HCT116 (cell line): ENCODE measurements at regions not wholly inside any gene's neighbourhood (a gene's known extent, or its start where the extent isn't known, plus 50 kb on each side); places are given as distances from the start of the nearest gene placed in this dataset.

Experiments
- ATAC-seq: fragments of 200-7000 bp; cut with Tn5 transposase; 2 replicates; pipeline ENCODE4 v1.9.1; 2020; ENCODE audit warnings: mild to moderate bottlenecking, moderate library complexity
- BruUV-seq: library from RNA; stranded (reverse); fragments of 400-500 nt; replicated peaks from 2 replicates; lab custom pipeline; 2021; lab: Mats Ljungman, UMichigan
- CTCF ChIA-PET: fragments of 300-600 bp; sonication (Branson Sonifier 250); formaldehyde crosslinking; loops from one replicate; lab custom pipeline; 2021; ENCODE audit warnings: antibody characterized with exemption; lab: Charles Lee
- POLR2A ChIA-PET: fragments of 300-600, 350-600 bp; sonication (Branson Sonifier 250); formaldehyde crosslinking; loops from one replicate; lab custom pipeline; 2021; ENCODE audit warnings: antibody characterized with exemption; lab: Charles Lee
- RAD21 ChIA-PET, 2 experiments: fragments of 300-600 bp; sonication (Branson Sonifier 250); formaldehyde crosslinking; loops; one replicate each; lab custom pipeline; 2023; ENCODE audit warnings: low total read pairs in 2 of 2; ENCODE audit not compliant: uncharacterized antibody in 2 of 2, unreplicated experiment in 2 of 2, low non-redundant PET in 1 of 2; lab: Charles Lee
- DNase-seq: peaks from one replicate; pipeline ENCODE4 v3.0.0-alpha.2; 2010; ENCODE audit warnings: low read depth, low spot score
- H2AFZ ChIP-seq: fragments of 200-600 bp; shearing (Covaris generic), sonication (generic); 2 replicates; pipeline ENCODE4 v1.6.1; 2017; ENCODE audit warnings: low read depth, mixed run types, mixed read lengths, antibody characterized with exemption, low read length; ENCODE audit not compliant: poor library complexity, severe bottlenecking
- H3K27ac ChIP-seq: 2 replicates; pipeline ENCODE4 v1.5.1; 2012; ENCODE audit warnings: low read depth, low read length
- H3K27me3 ChIP-seq: fragments of 200-600 bp; sonication (generic); 2 replicates; pipeline ENCODE4 v1.6.1; 2016; ENCODE audit warnings: mixed run types, low read length, mixed read lengths; ENCODE audit not compliant: insufficient read depth
- H3K36me3 ChIP-seq, 2 experiments: fragments of 200-500 bp in 1 of 2; fragments of 200-600 bp in 1 of 2; sonication (Bioruptor generic) in 1 of 2; sonication (generic) in 1 of 2; 2 replicates each; pipeline versions ENCODE4 v1.5.1 to v1.6.1; 2014 to 2016; ENCODE audit warnings: low read length in 2 of 2, inconsistent platforms in 1 of 2, mixed read lengths in 1 of 2, mixed run types in 1 of 2; ENCODE audit not compliant: insufficient read depth in 2 of 2, control insufficient read depth in 1 of 2
- H3K4me1 ChIP-seq, 2 experiments: fragments of 200-600 bp in 1 of 2; sonication (generic) in 1 of 2; 2 replicates each; pipeline versions ENCODE4 v1.5.1 to v1.6.1; 2012 to 2017; ENCODE audit warnings: low read length in 2 of 2, inconsistent platforms in 1 of 2, mild to moderate bottlenecking in 1 of 2, mixed read lengths in 1 of 2, mixed run types in 1 of 2, moderate library complexity in 1 of 2; ENCODE audit not compliant: insufficient read depth in 2 of 2, control insufficient read depth in 1 of 2
- H3K4me2 ChIP-seq: fragments of 200-600 bp; sonication (generic); 2 replicates; pipeline ENCODE4 v1.6.1; 2017; ENCODE audit warnings: mixed run types, low read length, mixed read lengths
- H3K4me3 ChIP-seq, 2 experiments: fragments of 200-600 bp in 1 of 2; sonication (generic) in 1 of 2; replicated peaks in 1 of 2; 2 replicates each; pipeline ENCODE4 v1.5.1; 2011 to 2016; ENCODE audit warnings: low read length in 2 of 2, control low read depth in 1 of 2, low read depth in 1 of 2, mild to moderate bottlenecking in 1 of 2, mixed read lengths in 1 of 2, mixed run types in 1 of 2
- H3K79me2 ChIP-seq: fragments of 200-600 bp; sonication (generic); 2 replicates; pipeline ENCODE4 v1.6.1; 2017; ENCODE audit warnings: mild to moderate bottlenecking, mixed run types, low read length, moderate library complexity, mixed read lengths; ENCODE audit not compliant: insufficient read depth
- H3K9ac ChIP-seq: fragments of 200-600 bp; sonication (generic); 2 replicates; pipeline ENCODE4 v1.6.1; 2016; ENCODE audit warnings: low read length, mixed read lengths
- H3K9me2 ChIP-seq: fragments of 200-600 bp; sonication (generic), shearing (Covaris generic); 2 replicates; pipeline ENCODE4 v1.6.1; 2017; ENCODE audit warnings: mixed run types, mild to moderate bottlenecking, moderate library complexity; ENCODE audit not compliant: insufficient read depth
- H3K9me3 ChIP-seq, 2 experiments: fragments of 200-500 bp in 1 of 2; fragments of 200-600 bp in 1 of 2; sonication (Bioruptor generic) in 1 of 2; sonication (generic) in 1 of 2; 2 replicates each; pipeline ENCODE4 v1.6.1; 2014 to 2017; ENCODE audit warnings: low read length in 2 of 2, mixed read lengths in 2 of 2, inconsistent platforms in 1 of 2, low read depth in 1 of 2, mild to moderate bottlenecking in 1 of 2, mixed run types in 1 of 2, moderate library complexity in 1 of 2; ENCODE audit not compliant: control insufficient read depth in 1 of 2, insufficient read depth in 1 of 2
- H4K20me1 ChIP-seq: fragments of 200-600 bp; sonication (generic), shearing (Covaris generic); 2 replicates; pipeline ENCODE4 v1.6.1; 2017; ENCODE audit warnings: mixed run types, mild to moderate bottlenecking, moderate library complexity; ENCODE audit not compliant: insufficient read depth
- CBX3 ChIP-seq: IDR thresholded peaks from 2 replicates; pipeline ENCODE4 v1.6.1; 2012; ENCODE audit warnings: low read depth
- ELF1 ChIP-seq: IDR thresholded peaks from 2 replicates; pipeline ENCODE4 v1.6.1; 2012; ENCODE audit warnings: low read depth, borderline replicate concordance
- EZH2 ChIP-seq: fragments of 200-600 bp; sonication (generic); IDR thresholded peaks from 2 replicates; pipeline ENCODE4 v1.6.1; 2017; ENCODE audit warnings: antibody characterized with exemption, mixed run types
- EZH2phosphoT487 ChIP-seq: fragments of 200-600 bp; IDR thresholded peaks from 2 replicates; pipeline ENCODE4 v1.6.1; 2018; ENCODE audit warnings: antibody characterized with exemption, borderline replicate concordance
- FOSL1 ChIP-seq: IDR thresholded peaks from 2 replicates; pipeline ENCODE4 v1.6.1; 2012; ENCODE audit warnings: low read depth
- JUND ChIP-seq: IDR thresholded peaks from 2 replicates; pipeline ENCODE4 v1.6.1; 2012
- POLR2A ChIP-seq: IDR thresholded peaks from 2 replicates; pipeline ENCODE4 v1.7.0; 2011; ENCODE audit warnings: borderline replicate concordance; ENCODE audit not compliant: insufficient read depth, insufficient read length; ENCODE audit errors: extremely low read depth
- RAD21 ChIP-seq: IDR thresholded peaks from 2 replicates; pipeline ENCODE4 v1.6.1; 2012; ENCODE audit warnings: low read depth, mild to moderate bottlenecking
- YY1 ChIP-seq: IDR thresholded peaks from 2 replicates; pipeline ENCODE4 v1.6.1; 2011; ENCODE audit warnings: low read length, low read depth, moderate library complexity, mild to moderate bottlenecking; ENCODE audit not compliant: insufficient replicate concordance; ENCODE audit errors: extremely low read depth
- ZFX ChIP-seq: fragments of 450-650 bp; IDR thresholded peaks from 2 replicates; pipeline ENCODE4 v1.6.1; 2017
- ZNF274 ChIP-seq: fragments of 200-500 bp; sonication (Bioruptor generic); IDR thresholded peaks from 2 replicates; pipeline ENCODE4 v1.6.1; 2014; ENCODE audit warnings: mild to moderate bottlenecking, low read depth, low read length, inconsistent platforms
- intact Hi-C: fragments of 100-400 bp; cut with micrococcal nuclease; formaldehyde crosslinking; loops from 2 replicates; pipeline ENCODE4 v1.10.0; 2022
- TF ChIP-seq, protein P1 (sequence below): IDR thresholded peaks from 2 replicates; pipeline ENCODE4 v1.6.1; 2012
- TF ChIP-seq, protein P2 (sequence below): IDR thresholded peaks from 2 replicates; pipeline ENCODE4 v1.6.1; 2012; ENCODE audit warnings: low read depth

DNA sequence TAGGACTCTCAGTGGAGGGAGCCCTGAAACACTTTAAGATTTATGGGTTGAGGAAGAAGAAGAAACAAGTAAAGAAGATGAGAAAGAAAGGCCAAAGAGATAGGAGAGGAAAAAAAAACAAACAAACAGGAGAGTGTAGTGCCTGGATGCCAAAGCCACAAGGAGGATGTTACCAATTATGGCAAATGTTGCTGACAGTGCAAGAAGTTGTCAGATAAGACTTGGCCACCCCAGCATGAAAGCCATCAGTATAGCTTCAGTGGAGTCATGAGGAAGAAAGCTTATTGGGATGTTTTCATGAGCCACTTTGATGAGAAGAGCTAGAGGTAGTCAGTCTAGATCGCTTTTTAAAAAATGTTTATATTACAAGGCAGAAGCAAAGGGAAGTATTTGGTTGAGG, 380.2 kb upstream of the ADGRL4 start:
- Histone ChIP-seq H3K9ac (no peak overlapping the region), H3K36me3 (no peaks in the 10 kb centered on the region), H3K4me3 (no peak overlapping the region), H3K4me2 (no peak overlapping the region), H3K27me3 (no peaks in the 10 kb centered on the region), H3K9me3 (no peaks in the 10 kb centered on the region), H3K4me1 (no peaks in the 10 kb centered on the region), H3K27ac (no peak overlapping the region), H3K9me2 (no peaks in the 10 kb centered on the region), H3K79me2 (no peaks in the 10 kb centered on the region), H4K20me1 (no peaks in the 10 kb centered on the region), H2AFZ (no peak overlapping the region)
- no TSS peak for BruUV-seq
- ATAC-seq, result no peak
- intact Hi-C loops, result no loop called here
- RAD21 ChIA-PET, result no interaction called here
- TF ChIP-seq EZH2phosphoT487, result no peak
- TF ChIP-seq, protein P1, sequence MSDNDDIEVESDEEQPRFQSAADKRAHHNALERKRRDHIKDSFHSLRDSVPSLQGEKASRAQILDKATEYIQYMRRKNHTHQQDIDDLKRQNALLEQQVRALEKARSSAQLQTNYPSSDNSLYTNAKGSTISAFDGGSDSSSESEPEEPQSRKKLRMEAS, result no peak
- TF ChIP-seq RAD21, result no peak
- TF ChIP-seq ZFX, result no peak
- TF ChIP-seq ZNF274, result no peak
- TF ChIP-seq POLR2A, result no peak
- no peak for TF ChIP-seq JUND
- no peak for TF ChIP-seq EZH2
- TF ChIP-seq YY1, result no peak
- TF ChIP-seq, protein P2, sequence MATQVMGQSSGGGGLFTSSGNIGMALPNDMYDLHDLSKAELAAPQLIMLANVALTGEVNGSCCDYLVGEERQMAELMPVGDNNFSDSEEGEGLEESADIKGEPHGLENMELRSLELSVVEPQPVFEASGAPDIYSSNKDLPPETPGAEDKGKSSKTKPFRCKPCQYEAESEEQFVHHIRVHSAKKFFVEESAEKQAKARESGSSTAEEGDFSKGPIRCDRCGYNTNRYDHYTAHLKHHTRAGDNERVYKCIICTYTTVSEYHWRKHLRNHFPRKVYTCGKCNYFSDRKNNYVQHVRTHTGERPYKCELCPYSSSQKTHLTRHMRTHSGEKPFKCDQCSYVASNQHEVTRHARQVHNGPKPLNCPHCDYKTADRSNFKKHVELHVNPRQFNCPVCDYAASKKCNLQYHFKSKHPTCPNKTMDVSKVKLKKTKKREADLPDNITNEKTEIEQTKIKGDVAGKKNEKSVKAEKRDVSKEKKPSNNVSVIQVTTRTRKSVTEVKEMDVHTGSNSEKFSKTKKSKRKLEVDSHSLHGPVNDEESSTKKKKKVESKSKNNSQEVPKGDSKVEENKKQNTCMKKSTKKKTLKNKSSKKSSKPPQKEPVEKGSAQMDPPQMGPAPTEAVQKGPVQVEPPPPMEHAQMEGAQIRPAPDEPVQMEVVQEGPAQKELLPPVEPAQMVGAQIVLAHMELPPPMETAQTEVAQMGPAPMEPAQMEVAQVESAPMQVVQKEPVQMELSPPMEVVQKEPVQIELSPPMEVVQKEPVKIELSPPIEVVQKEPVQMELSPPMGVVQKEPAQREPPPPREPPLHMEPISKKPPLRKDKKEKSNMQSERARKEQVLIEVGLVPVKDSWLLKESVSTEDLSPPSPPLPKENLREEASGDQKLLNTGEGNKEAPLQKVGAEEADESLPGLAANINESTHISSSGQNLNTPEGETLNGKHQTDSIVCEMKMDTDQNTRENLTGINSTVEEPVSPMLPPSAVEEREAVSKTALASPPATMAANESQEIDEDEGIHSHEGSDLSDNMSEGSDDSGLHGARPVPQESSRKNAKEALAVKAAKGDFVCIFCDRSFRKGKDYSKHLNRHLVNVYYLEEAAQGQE, result no peak
- TF ChIP-seq ELF1, result no peak
- no peak for TF ChIP-seq CBX3
- TF ChIP-seq FOSL1, result no peak
- no peak for DNase-seq
- CTCF ChIA-PET, result no interaction called here
- POLR2A ChIA-PET, result no interaction called here
